ENCODE measurements at regions not wholly inside any gene's neighbourhood (a gene's known extent, or its start where the extent isn't known, plus 50 kb on each side); places are given as distances from the start of the nearest gene placed in this dataset.

DNA sequence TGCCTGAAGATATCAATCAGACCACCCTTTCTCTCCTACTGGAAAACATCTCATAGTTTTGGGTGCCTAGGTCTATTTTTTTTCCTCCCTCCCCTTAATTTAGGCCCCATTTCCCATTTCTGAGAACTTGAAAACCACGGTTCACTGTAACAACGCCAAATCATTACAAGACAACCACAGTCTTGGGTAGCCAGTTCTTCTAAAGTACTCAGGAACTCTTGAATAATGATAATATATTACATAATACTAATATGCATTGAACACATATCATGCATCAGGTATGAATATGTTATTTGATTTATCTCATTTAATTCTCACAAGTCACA lies 185.1 kb upstream of the ADO start:
- DNase-seq (ENCODE audit: extremely low read depth, insufficient read length), result no peak
- TF ChIP-seq, protein P1, sequence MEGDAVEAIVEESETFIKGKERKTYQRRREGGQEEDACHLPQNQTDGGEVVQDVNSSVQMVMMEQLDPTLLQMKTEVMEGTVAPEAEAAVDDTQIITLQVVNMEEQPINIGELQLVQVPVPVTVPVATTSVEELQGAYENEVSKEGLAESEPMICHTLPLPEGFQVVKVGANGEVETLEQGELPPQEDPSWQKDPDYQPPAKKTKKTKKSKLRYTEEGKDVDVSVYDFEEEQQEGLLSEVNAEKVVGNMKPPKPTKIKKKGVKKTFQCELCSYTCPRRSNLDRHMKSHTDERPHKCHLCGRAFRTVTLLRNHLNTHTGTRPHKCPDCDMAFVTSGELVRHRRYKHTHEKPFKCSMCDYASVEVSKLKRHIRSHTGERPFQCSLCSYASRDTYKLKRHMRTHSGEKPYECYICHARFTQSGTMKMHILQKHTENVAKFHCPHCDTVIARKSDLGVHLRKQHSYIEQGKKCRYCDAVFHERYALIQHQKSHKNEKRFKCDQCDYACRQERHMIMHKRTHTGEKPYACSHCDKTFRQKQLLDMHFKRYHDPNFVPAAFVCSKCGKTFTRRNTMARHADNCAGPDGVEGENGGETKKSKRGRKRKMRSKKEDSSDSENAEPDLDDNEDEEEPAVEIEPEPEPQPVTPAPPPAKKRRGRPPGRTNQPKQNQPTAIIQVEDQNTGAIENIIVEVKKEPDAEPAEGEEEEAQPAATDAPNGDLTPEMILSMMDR (IDR thresholded peaks at IDR 0.05; ENCODE audit: insufficient read depth, low read length, poor library complexity, severe bottlenecking), result no peak
- Histone ChIP-seq H3K36me3 (ENCODE audit: control insufficient read depth, insufficient read depth, low read length) (no peaks in the 10 kb centered on the region), H3K4me3 (replicated peaks; ENCODE audit: low read depth, low read length) (no peak overlapping the region), H3K27me3 (replicated peaks; ENCODE audit: control insufficient read depth, insufficient read depth, low read length) (no peaks in the 10 kb centered on the region)

DNA sequence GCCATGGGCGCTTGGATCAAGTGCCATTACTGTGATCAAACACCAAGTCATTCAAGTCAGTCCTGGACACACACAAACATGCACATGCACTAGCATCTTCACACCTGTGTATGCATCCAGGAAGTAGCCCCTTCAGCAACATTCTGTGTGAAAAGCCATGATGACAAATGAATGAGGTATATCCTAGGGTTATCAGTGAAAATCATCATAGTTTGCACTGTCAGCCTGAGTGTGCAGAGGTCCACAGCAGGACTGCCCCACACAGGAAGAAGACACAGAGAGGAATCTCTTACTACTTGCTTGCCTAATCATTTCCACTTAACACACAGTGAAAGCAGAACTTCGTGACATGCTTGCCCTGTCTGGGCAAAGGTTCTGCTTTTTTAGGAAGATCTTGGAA lies 184.0 kb upstream of the ADO start:
- no peaks in the 10 kb centered on the region for H3K36me3 ChIP-seq (ENCODE audit: control insufficient read depth, insufficient read depth, low read length)
- TF ChIP-seq, protein P1 (IDR thresholded peaks at IDR 0.05; ENCODE audit: insufficient read depth, low read length, poor library complexity, severe bottlenecking), result no peak
- no peak overlapping the region for H3K4me3 ChIP-seq (replicated peaks; ENCODE audit: low read depth, low read length)
- no peak for DNase-seq (ENCODE audit: extremely low read depth, insufficient read length)
- H3K27me3 ChIP-seq (replicated peaks; ENCODE audit: control insufficient read depth, insufficient read depth, low read length), result no peaks in the 10 kb centered on the region

DNA sequence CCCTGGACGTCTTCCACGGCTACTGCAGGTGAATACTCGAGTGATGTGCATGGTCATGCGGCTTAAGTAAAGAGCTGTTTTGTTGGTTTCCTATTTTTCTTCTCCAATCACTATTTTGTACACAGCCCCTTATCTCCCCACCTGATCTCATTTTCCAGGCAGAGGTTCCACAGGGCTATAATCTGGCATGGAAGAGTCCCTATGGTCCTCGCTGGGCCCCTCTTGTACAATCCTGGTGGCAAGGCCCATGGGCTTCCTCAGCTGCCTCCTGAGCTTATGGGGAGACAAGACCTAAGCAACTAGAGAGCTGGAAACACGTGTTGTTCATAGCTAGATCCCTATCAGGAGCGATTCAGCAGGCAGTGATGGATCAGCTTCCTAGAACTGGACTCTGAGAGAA lies 181.3 kb upstream of the ADO start:
- H3K4me3 ChIP-seq (replicated peaks; ENCODE audit: low read depth, low read length), result no peak overlapping the region
- no peaks in the 10 kb centered on the region for H3K36me3 ChIP-seq (ENCODE audit: control insufficient read depth, insufficient read depth, low read length)
- H3K27me3 ChIP-seq (replicated peaks; ENCODE audit: control insufficient read depth, insufficient read depth, low read length), result no peaks in the 10 kb centered on the region
- DNase-seq (ENCODE audit: extremely low read depth, insufficient read length), result no peak
- TF ChIP-seq, protein P1 (IDR thresholded peaks at IDR 0.05; ENCODE audit: insufficient read depth, low read length, poor library complexity, severe bottlenecking), result no peak

DNA sequence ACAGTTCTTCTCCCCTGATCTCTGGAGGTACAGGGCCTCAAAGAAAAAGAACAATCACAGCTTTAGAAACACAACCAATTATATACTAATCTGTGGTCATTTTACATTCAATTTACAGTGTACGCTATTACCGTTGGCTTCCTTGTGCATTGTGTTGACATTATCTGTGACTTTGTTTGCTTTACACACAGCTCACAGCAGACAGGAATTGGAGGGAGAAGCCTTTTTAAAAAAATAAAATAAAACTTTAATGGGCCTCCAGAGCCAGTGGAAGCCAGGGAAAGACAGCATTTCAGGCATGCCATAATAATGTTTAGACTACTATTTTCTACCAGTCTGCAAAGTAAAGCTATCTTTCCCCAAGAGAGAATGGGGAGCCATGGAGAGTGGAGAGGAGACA lies 179.0 kb upstream of the ADO start:
- Histone ChIP-seq H3K27me3 (replicated peaks; ENCODE audit: control insufficient read depth, insufficient read depth, low read length) (no peaks in the 10 kb centered on the region), H3K4me3 (replicated peaks; ENCODE audit: low read depth, low read length) (no peak overlapping the region), H3K36me3 (ENCODE audit: control insufficient read depth, insufficient read depth, low read length) (no peaks in the 10 kb centered on the region)
- no peak for DNase-seq (ENCODE audit: extremely low read depth, insufficient read length)
- TF ChIP-seq, protein P1 (IDR thresholded peaks at IDR 0.05; ENCODE audit: insufficient read depth, low read length, poor library complexity, severe bottlenecking), result no peak

DNA sequence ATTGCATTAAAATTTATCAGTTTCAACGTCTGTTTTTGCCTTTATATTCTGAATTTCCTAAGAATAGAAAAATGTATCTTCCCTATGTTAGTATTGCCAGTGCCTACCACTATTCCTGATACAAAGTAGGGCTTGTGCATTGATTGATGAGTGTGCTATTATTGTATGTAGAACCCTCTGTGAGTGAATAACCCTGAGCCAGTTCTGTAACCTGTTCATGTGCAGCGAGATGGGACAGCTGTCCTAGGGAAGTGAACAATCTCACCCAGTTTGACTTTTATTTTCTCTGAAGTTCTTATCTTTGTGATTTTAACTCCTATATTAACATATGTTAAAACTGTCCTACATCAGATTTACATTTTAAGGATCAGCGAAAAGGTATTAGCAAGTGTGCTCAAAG lies 178.4 kb upstream of the ADO start:
- no peak for DNase-seq (ENCODE audit: extremely low read depth, insufficient read length)
- Histone ChIP-seq H3K27me3 (replicated peaks; ENCODE audit: control insufficient read depth, insufficient read depth, low read length) (no peaks in the 10 kb centered on the region), H3K4me3 (replicated peaks; ENCODE audit: low read depth, low read length) (no peak overlapping the region), H3K36me3 (ENCODE audit: control insufficient read depth, insufficient read depth, low read length) (no peaks in the 10 kb centered on the region)
- TF ChIP-seq, protein P1 (IDR thresholded peaks at IDR 0.05; ENCODE audit: insufficient read depth, low read length, poor library complexity, severe bottlenecking), result no peak

DNA sequence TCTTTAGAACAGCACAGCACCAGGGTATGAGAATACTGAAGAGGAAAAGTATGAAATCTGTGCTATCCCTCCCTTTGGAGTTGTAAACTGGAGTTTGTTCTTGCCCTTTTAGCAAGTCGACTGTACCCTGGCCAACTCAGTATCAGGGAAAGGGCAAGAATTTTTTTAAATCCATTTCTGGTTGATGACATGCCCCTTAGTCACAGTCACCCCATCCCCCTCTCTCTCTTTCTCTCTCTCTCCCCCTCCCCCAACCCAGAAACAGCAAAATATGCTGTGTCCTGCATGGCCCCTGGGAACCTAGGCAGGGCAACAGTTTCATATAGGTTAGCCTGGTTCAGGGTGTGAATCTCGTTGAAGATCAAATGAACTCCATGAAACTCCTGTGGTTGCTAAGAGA lies 177.7 kb upstream of the ADO start:
- DNase-seq (ENCODE audit: extremely low read depth, insufficient read length), result no peak
- TF ChIP-seq, protein P1 (IDR thresholded peaks at IDR 0.05; ENCODE audit: insufficient read depth, low read length, poor library complexity, severe bottlenecking), result no peak
- H3K4me3 ChIP-seq (replicated peaks; ENCODE audit: low read depth, low read length), result no peak overlapping the region
- H3K27me3 ChIP-seq (replicated peaks; ENCODE audit: control insufficient read depth, insufficient read depth, low read length), result no peaks in the 10 kb centered on the region
- no peaks in the 10 kb centered on the region for H3K36me3 ChIP-seq (ENCODE audit: control insufficient read depth, insufficient read depth, low read length)

All from GM06990 (cell line).